Astrocyte of the cerebellum (primary cell): ENCODE measurements at regions not wholly inside any gene's neighbourhood (a gene's known extent, or its start where the extent isn't known, plus 50 kb on each side); places are given as distances from the start of the nearest gene placed in this dataset.

ENCODE experiments used
- DNase-seq: peaks from one replicate; pipeline ENCODE4 v3.0.0-alpha.2; 2011; ENCODE audit warnings: low read depth
- H3K4me3 ChIP-seq: 2 replicates; pipeline ENCODE4 v1.5.1; 2011; ENCODE audit warnings: mild to moderate bottlenecking, low read depth, low read length, moderate library complexity
- in situ Hi-C: cut with HindIII; loops from 2 replicates; pipeline ENCODE4 v1.10.0; 2017; ENCODE audit warnings: low sequenced_read_pairs
- TF ChIP-seq, protein P1 (sequence below): IDR thresholded peaks from 2 replicates; pipeline ENCODE4 v1.5.1; 2012; ENCODE audit warnings: low read length, low read depth, moderate library complexity, mild to moderate bottlenecking; ENCODE audit errors: missing control alignments

DNA sequence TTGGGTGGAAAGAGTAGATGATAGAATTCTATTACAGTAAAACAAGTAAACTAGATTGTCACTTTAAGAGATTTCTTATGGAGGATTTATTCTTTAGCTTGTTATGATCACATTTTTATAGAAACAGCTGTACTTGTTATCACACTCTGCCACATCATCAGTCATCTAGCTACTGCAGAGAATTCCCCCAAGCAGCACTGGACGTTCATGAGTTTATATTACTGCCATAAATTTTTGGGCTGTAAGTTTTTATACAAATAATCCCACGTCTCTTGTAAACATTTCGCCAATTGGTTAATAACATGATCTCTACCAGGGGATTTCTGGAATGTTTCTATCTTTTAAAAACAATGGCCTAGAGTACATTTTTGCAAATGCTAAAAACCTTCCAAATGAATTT, 238.8 kb downstream of the POLR1F start:
- in situ Hi-C loops: no loop called here
- DNase-seq: no peak
- TF ChIP-seq, protein P1, sequence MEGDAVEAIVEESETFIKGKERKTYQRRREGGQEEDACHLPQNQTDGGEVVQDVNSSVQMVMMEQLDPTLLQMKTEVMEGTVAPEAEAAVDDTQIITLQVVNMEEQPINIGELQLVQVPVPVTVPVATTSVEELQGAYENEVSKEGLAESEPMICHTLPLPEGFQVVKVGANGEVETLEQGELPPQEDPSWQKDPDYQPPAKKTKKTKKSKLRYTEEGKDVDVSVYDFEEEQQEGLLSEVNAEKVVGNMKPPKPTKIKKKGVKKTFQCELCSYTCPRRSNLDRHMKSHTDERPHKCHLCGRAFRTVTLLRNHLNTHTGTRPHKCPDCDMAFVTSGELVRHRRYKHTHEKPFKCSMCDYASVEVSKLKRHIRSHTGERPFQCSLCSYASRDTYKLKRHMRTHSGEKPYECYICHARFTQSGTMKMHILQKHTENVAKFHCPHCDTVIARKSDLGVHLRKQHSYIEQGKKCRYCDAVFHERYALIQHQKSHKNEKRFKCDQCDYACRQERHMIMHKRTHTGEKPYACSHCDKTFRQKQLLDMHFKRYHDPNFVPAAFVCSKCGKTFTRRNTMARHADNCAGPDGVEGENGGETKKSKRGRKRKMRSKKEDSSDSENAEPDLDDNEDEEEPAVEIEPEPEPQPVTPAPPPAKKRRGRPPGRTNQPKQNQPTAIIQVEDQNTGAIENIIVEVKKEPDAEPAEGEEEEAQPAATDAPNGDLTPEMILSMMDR: no peak
- H3K4me3 ChIP-seq: no peak overlapping the region

DNA sequence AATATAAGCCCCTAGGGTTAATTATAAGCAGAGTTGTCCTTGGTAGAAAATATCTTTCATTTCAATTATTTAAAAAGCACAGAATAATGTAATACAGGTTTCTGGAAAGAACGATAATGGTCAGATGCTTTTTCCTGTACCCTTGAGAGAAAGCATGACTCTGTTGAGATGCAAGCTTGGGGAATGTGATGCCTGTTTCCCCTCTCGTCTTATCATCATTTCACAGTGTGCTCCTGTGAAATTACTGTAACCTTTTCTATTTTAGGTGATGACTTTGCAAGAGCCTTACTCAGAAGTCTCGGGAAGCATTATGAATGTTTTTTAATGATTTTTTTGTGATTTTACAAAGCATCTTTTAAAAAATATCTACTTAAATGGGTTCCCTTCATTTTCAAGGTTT, 243.0 kb downstream of the POLR1F start:
- no peak overlapping the region for H3K4me3 ChIP-seq
- TF ChIP-seq, protein P1: no peak
- no peak for DNase-seq
- in situ Hi-C loops: no loop called here

DNA sequence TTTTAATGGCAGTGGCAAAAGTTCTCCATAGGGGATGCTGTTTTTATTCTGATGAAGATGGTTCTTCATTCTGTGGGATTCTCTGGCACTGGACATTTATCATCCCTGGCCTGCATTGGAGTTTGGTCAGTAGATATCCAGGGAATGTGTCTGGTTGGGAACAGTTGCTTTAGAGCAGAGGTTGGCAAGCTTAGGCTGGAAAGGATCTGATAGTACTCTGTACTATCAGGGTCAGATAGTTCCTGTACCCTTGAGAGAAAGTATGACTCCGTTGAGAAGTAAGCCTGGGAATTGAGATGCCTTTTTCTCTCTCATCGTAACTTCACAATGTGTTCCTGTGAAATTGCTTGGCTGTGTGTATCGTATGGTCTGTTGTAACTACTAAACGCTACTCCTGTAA, 244.1 kb downstream of the POLR1F start:
- in situ Hi-C loops: no loop called here
- TF ChIP-seq, protein P1: no peak
- DNase-seq: no peak
- H3K4me3 ChIP-seq: no peak overlapping the region

DNA sequence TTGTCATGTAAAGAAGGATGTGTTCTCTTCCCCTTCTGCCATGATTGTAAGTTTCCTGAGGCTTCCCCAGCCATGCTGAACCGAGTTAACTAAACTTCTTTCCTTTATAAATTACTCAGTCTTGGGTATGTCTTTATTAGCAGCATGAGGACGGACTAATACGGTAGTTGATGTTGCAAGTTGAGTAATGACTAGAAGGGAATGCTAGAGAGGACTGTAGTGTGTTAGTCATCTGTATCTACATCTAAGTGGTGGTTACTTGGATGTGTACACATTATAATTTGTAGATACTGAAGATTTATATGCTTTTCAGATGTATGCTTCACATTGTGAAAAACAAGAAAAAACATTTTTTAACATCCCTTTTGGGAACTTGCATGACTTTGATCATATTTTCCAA, 244.6 kb downstream of the POLR1F start:
- no peak overlapping the region for H3K4me3 ChIP-seq
- TF ChIP-seq, protein P1: no peak
- in situ Hi-C loops: no loop called here
- no peak for DNase-seq

DNA sequence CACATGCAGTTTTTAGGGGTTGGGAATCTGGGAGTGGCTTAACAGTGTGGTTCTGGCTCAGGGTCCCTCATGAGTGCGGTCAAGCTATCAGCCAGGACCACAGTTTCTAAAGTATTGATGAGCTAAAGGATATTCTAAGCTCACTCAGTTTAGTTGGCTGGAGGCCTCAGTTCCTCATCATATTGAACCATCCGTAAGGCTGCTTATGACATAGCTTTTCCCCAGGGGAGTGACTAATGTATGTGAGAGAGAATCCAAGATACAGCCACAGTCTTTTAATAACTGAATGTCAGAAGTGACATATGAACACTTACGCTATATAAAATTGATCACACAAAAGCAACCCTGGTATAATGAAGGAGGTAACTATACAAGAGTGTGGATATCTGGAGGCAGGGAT, 245.3 kb downstream of the POLR1F start:
- in situ Hi-C loops: no loop called here
- no peak overlapping the region for H3K4me3 ChIP-seq
- TF ChIP-seq, protein P1: no peak
- DNase-seq: no peak

DNA sequence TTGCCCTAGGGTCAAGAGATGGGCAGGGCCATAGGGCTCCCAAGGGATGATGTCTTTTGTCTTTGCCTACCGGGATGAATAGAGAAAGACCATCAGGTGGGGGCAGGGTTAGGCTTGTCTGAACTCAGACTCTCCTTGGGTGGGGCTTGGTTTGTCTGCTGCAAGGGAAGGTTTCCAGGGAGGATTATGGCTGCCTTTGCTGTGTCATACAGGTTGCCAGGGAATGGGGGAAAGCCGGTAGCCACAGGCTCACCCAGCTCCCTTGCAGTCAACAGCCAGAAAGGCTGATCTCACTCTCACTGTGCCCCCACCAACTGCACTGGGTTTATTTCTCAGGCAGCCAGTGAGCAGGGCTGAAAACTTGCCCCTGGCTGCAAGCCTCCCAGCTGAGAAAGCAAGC, 253.2 kb downstream of the POLR1F start:
- no peak for DNase-seq
- in situ Hi-C loops: loop anchor here (5.0 kb wide), 1 partner anchor 53 kb away; no protein-coding TSS in a partner anchor
- TF ChIP-seq, protein P1: no peak
- H3K4me3 ChIP-seq: no peak overlapping the region

DNA sequence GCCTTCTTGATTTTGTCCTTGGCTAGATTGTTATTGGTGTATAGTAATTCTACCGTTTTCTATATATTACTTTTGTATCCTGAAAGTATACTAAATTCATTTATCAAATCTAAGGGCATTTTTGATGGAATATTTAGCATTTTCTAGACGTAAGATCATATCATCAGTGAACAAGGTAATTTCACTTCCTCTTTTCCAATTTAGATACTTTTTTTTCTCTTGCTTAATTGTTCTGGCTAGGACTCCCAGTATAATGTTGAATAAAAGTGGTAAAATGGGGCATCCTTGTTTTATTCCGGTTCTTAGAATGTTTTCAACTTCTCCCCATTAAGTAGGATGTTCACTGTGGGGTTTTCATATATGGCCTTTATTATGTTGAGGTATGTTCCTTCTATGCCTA, 260.7 kb downstream of the POLR1F start:
- TF ChIP-seq, protein P1: no peak
- DNase-seq: no peak
- in situ Hi-C loops: no loop called here
- H3K4me3 ChIP-seq: no peak overlapping the region
